Neural progenitor cell (in vitro differentiated cells): ENCODE measurements at regions not wholly inside any gene's neighbourhood (a gene's known extent, or its start where the extent isn't known, plus 50 kb on each side); places are given as distances from the start of the nearest gene placed in this dataset.

Source experiments
- DNase-seq: peaks from one replicate; pipeline ENCODE4 v3.0.0-alpha.2; 2016; ENCODE audit warnings: low spot score
- H2AFZ ChIP-seq: fragments of 200-600 bp; sonication (generic); replicated peaks from 2 replicates; pipeline ENCODE4 v1.6.1; 2016; ENCODE audit warnings: antibody characterized with exemption
- H3F3A ChIP-seq: fragments of 200-600 bp; sonication (generic); 2 replicates; pipeline ENCODE4 v1.6.1; 2016; ENCODE audit warnings: antibody characterized with exemption, low read depth
- H3K27ac ChIP-seq: fragments of 200-600 bp; sonication (generic); 2 replicates; pipeline ENCODE4 v1.5.1; 2016; ENCODE audit warnings: mild to moderate bottlenecking
- H3K27me3 ChIP-seq: fragments of 200-600 bp; sonication (generic); 2 replicates; pipeline ENCODE4 v1.6.1; 2016; ENCODE audit warnings: mild to moderate bottlenecking, moderate library complexity
- H3K36me3 ChIP-seq: fragments of 200-600 bp; sonication (generic); 2 replicates; pipeline ENCODE4 v1.5.1; 2016
- H3K4me1 ChIP-seq: fragments of 200-600 bp; sonication (generic); 2 replicates; pipeline ENCODE4 v1.6.1; 2016; ENCODE audit warnings: mixed run types
- H3K4me2 ChIP-seq: fragments of 200-600 bp; sonication (generic); 2 replicates; pipeline ENCODE4 v1.6.1; 2016
- H3K4me3 ChIP-seq: fragments of 200-600 bp; sonication (generic); 2 replicates; pipeline ENCODE4 v1.5.1; 2016
- H3K79me2 ChIP-seq: fragments of 200-600 bp; sonication (generic); 2 replicates; pipeline ENCODE4 v1.6.1; 2016; ENCODE audit warnings: low read depth
- H3K9ac ChIP-seq: fragments of 200-600 bp; sonication (generic); 2 replicates; pipeline ENCODE4 v1.6.1; 2016
- H3K9me3 ChIP-seq: fragments of 200-600 bp; sonication (generic); 2 replicates; pipeline ENCODE4 v1.5.1; 2016; ENCODE audit warnings: low read depth
- H4K20me1 ChIP-seq: fragments of 200-600 bp; sonication (generic); 2 replicates; pipeline ENCODE4 v1.6.1; 2016; ENCODE audit warnings: low read depth
- H3K27ac Mint-ChIP-seq: 3 replicates; pipeline ENCODE4 v1.8.0; 2021; ENCODE audit warnings: mixed read lengths
- H3K27me3 Mint-ChIP-seq: 2 replicates; pipeline ENCODE4 v1.8.0; 2022; ENCODE audit warnings: low read depth, mild to moderate bottlenecking, inconsistent platforms, moderate library complexity, mixed read lengths; ENCODE audit not compliant: insufficient read depth
- H3K36me3 Mint-ChIP-seq: 3 replicates; pipeline ENCODE4 v1.8.0; 2021; ENCODE audit warnings: mixed read lengths
- H3K4me1 Mint-ChIP-seq: 3 replicates; pipeline ENCODE4 v1.8.0; 2021; ENCODE audit warnings: mixed read lengths
- H3K4me3 Mint-ChIP-seq: 3 replicates; pipeline ENCODE4 v1.8.0; 2021; ENCODE audit warnings: mild to moderate bottlenecking, moderate library complexity, mixed read lengths
- H3K9me3 Mint-ChIP-seq: 3 replicates; pipeline ENCODE4 v1.8.0; 2020; ENCODE audit warnings: mixed read lengths
- CTCF ChIP-seq: fragments of 200-600 bp; sonication (generic); IDR thresholded peaks from 2 replicates; pipeline ENCODE4 v1.5.1; 2017; ENCODE audit warnings: antibody characterized with exemption, mild to moderate bottlenecking
- EZH2 ChIP-seq: fragments of 200-600 bp; sonication (generic); IDR thresholded peaks from 2 replicates; pipeline ENCODE4 v1.6.1; 2017; ENCODE audit warnings: antibody characterized with exemption, mild to moderate bottlenecking, moderate library complexity
- EZH2phosphoT487 ChIP-seq: fragments of 200-600 bp; sonication (generic); IDR thresholded peaks from 2 replicates; pipeline ENCODE4 v1.6.1; 2017; ENCODE audit warnings: antibody characterized with exemption

- no peaks in the 10 kb centered on the region for H3K27me3 ChIP-seq
- no peaks in the 10 kb centered on the region for H3K9me3 ChIP-seq
- H3K4me3 Mint-ChIP-seq = no peak overlapping the region
- H2AFZ ChIP-seq = no peak overlapping the region
- no peaks in the 10 kb centered on the region for H3K79me2 ChIP-seq
- no peak overlapping the region for H3K9ac ChIP-seq
- H3K4me1 Mint-ChIP-seq = no peaks in the 10 kb centered on the region
- H3K36me3 Mint-ChIP-seq = no peaks in the 10 kb centered on the region
- no peak overlapping the region for H3K4me3 ChIP-seq
- no peaks in the 10 kb centered on the region for H4K20me1 ChIP-seq
- H3K27ac Mint-ChIP-seq = no peak overlapping the region
- H3K4me1 ChIP-seq = no peaks in the 10 kb centered on the region
- no peak overlapping the region for H3K4me2 ChIP-seq
- no peaks in the 10 kb centered on the region for H3F3A ChIP-seq
- no peaks in the 10 kb centered on the region for H3K36me3 ChIP-seq
- H3K27ac ChIP-seq = no peak overlapping the region
- peaks cover 5% of the 10 kb centered on the region for H3K27me3 Mint-ChIP-seq
- DNase-seq = no peak
- H3K9me3 Mint-ChIP-seq = no peaks in the 10 kb centered on the region
- no peak for TF ChIP-seq EZH2phosphoT487
- TF ChIP-seq CTCF = no peak
- no peak for TF ChIP-seq EZH2
Measured at GRCh38 chr7:17501441-17502212, 203.2 kb downstream of the AHR start.

- peaks cover 4% of the 10 kb centered on the region for H3K27me3 Mint-ChIP-seq
- Histone ChIP-seq H3K9me3 (no peaks in the 10 kb centered on the region), H3K36me3 (no peaks in the 10 kb centered on the region), H4K20me1 (no peaks in the 10 kb centered on the region), H3K4me1 (no peaks in the 10 kb centered on the region), H3F3A (no peaks in the 10 kb centered on the region), H3K27ac (no peak overlapping the region), H3K79me2 (no peaks in the 10 kb centered on the region), H3K4me3 (no peak overlapping the region), H3K9ac (no peak overlapping the region), H3K4me2 (no peak overlapping the region), H3K27me3 (no peaks in the 10 kb centered on the region), H2AFZ (no peak overlapping the region)
- no peaks in the 10 kb centered on the region for H3K4me1 Mint-ChIP-seq
- TF ChIP-seq EZH2 (no peak), EZH2phosphoT487 (no peak), CTCF (no peak)
- no peak for DNase-seq
- no peaks in the 10 kb centered on the region for H3K9me3 Mint-ChIP-seq
- no peak overlapping the region for H3K4me3 Mint-ChIP-seq
- H3K36me3 Mint-ChIP-seq = no peaks in the 10 kb centered on the region
- H3K27ac Mint-ChIP-seq = no peak overlapping the region
Measured at GRCh38 chr7:17502213-17503060, 204.0 kb downstream of the AHR start.

GRCh38 chr7:17506095-17506494, 207.6 kb downstream of the AHR start:
- Histone ChIP-seq H3K4me1 (no peaks in the 10 kb centered on the region), H3K4me3 (no peak overlapping the region), H3K79me2 (no peaks in the 10 kb centered on the region), H3K27me3 (no peaks in the 10 kb centered on the region), H3K9me3 (no peaks in the 10 kb centered on the region), H3K4me2 (no peak overlapping the region), H4K20me1 (no peaks in the 10 kb centered on the region), H3K36me3 (no peaks in the 10 kb centered on the region), H3K9ac (no peak overlapping the region), H2AFZ (no peak overlapping the region), H3F3A (no peaks in the 10 kb centered on the region), H3K27ac (no peak overlapping the region)
- Mint-ChIP-seq H3K9me3 (no peaks in the 10 kb centered on the region), H3K27ac (no peak overlapping the region), H3K4me3 (no peak overlapping the region), H3K36me3 (no peaks in the 10 kb centered on the region), H3K4me1 (no peaks in the 10 kb centered on the region), H3K27me3 (no peaks in the 10 kb centered on the region)
- no peak for DNase-seq
- TF ChIP-seq CTCF (no peak), EZH2phosphoT487 (no peak), EZH2 (no peak)
